ENCODE measurements at regions not wholly inside any gene's neighbourhood (a gene's known extent, or its start where the extent isn't known, plus 50 kb on each side); places are given as distances from the start of the nearest gene placed in this dataset.

GRCh38 chr9:11743356-11743755, 949.8 kb upstream of the TYRP1 start:
- intact Hi-C loops (cut with micrococcal nuclease; ENCODE audit: unreplicated experiment) = no loop called here
- no peaks in the 10 kb centered on the region for H3F3A ChIP-seq (ENCODE audit: insufficient read depth, low read depth)
- H3K9me3 ChIP-seq (ENCODE audit: insufficient read depth, low read depth) = no peaks in the 10 kb centered on the region
- H3K36me3 ChIP-seq (ENCODE audit: low read depth) = no peaks in the 10 kb centered on the region
- no peak overlapping the region for H3K27ac ChIP-seq
- H4K20me1 ChIP-seq (ENCODE audit: insufficient read depth) = no peaks in the 10 kb centered on the region
- no peaks in the 10 kb centered on the region for H3K27me3 ChIP-seq (ENCODE audit: insufficient read depth, low read depth)
- no TSS peak for BruUV-seq (replicated peaks)
- no peak overlapping the region for H3K4me2 ChIP-seq
- no peaks in the 10 kb centered on the region for H3K9me2 ChIP-seq (ENCODE audit: insufficient read depth)
- no peak overlapping the region for H2AFZ ChIP-seq
- CTCF ChIA-PET = no interaction called here
- no peak overlapping the region for H3K4me3 ChIP-seq
- no peak for TF ChIP-seq CTCF (conservative IDR thresholded peaks at IDR 0.05)
- TF ChIP-seq EZH2 (IDR thresholded peaks at IDR 0.05; ENCODE audit: low read depth) = no peak
- H3K79me2 ChIP-seq (ENCODE audit: low read depth) = no peaks in the 10 kb centered on the region
- POLR2A ChIA-PET (ENCODE audit: unreplicated experiment) = no interaction called here
- DNase-seq = no peak
- H3K4me1 ChIP-seq (replicated peaks; ENCODE audit: insufficient read depth) = no peaks in the 10 kb centered on the region

DNA sequence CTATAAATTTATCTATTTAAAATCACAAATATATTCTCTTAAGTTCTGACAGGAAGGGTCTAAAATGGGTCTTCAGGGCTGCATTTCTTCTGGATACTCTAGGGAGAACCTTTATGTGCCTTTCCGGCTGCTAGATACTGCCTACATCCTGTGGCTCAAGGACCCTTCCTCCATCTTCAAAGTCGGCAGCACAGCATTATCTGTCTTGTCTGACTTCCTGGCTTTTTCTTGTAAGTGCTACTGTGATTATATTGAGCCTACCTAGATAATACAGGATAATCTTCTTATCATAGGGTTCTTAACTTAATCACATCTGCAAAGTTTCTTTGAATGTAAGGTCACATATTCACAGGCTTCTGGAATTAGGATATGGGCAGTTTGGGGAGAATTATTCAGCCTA, 943.8 kb upstream of the TYRP1 start:
- ChIA-PET CTCF (no interaction called here), POLR2A (ENCODE audit: unreplicated experiment) (no interaction called here)
- Histone ChIP-seq H3K4me1 (replicated peaks; ENCODE audit: insufficient read depth) (no peaks in the 10 kb centered on the region), H3K4me3 (no peak overlapping the region), H3K27ac (no peak overlapping the region), H3K36me3 (ENCODE audit: low read depth) (no peaks in the 10 kb centered on the region), H2AFZ (no peak overlapping the region), H3K79me2 (ENCODE audit: low read depth) (no peaks in the 10 kb centered on the region), H4K20me1 (ENCODE audit: insufficient read depth) (no peaks in the 10 kb centered on the region), H3F3A (ENCODE audit: insufficient read depth, low read depth) (no peaks in the 10 kb centered on the region), H3K4me2 (no peak overlapping the region), H3K9me2 (ENCODE audit: insufficient read depth) (no peaks in the 10 kb centered on the region), H3K9me3 (ENCODE audit: insufficient read depth, low read depth) (no peaks in the 10 kb centered on the region), H3K27me3 (ENCODE audit: insufficient read depth, low read depth) (no peaks in the 10 kb centered on the region)
- no peak for DNase-seq
- no peak for TF ChIP-seq EZH2 (IDR thresholded peaks at IDR 0.05; ENCODE audit: low read depth)
- TF ChIP-seq CTCF (conservative IDR thresholded peaks at IDR 0.05) = no peak
- no TSS peak for BruUV-seq (replicated peaks)
- intact Hi-C loops (cut with micrococcal nuclease; ENCODE audit: unreplicated experiment) = no loop called here

GRCh38 chr9:11755951-11756350, 937.2 kb upstream of the TYRP1 start:
- POLR2A ChIA-PET (ENCODE audit: unreplicated experiment) = no interaction called here

More at GRCh38 chr9:11755951-11756350, 937.2 kb upstream of the TYRP1 start:
- no peaks in the 10 kb centered on the region for H3K79me2 ChIP-seq (ENCODE audit: low read depth)
- H3K4me3 ChIP-seq = no peak overlapping the region
- no peak overlapping the region for H2AFZ ChIP-seq
- no peak overlapping the region for H3K4me2 ChIP-seq
- no peaks in the 10 kb centered on the region for H3K36me3 ChIP-seq (ENCODE audit: low read depth)
- H4K20me1 ChIP-seq (ENCODE audit: insufficient read depth) = no peaks in the 10 kb centered on the region
- H3K27ac ChIP-seq = no peak overlapping the region
- no peak for TF ChIP-seq EZH2 (IDR thresholded peaks at IDR 0.05; ENCODE audit: low read depth)
- no peak for TF ChIP-seq CTCF (conservative IDR thresholded peaks at IDR 0.05)
- intact Hi-C loops (cut with micrococcal nuclease; ENCODE audit: unreplicated experiment) = no loop called here
- H3K4me1 ChIP-seq (replicated peaks; ENCODE audit: insufficient read depth) = no peaks in the 10 kb centered on the region
- no peak for DNase-seq
- no peaks in the 10 kb centered on the region for H3K27me3 ChIP-seq (ENCODE audit: insufficient read depth, low read depth)
- H3K9me2 ChIP-seq (ENCODE audit: insufficient read depth) = no peaks in the 10 kb centered on the region
- CTCF ChIA-PET = no interaction called here
- no TSS peak for BruUV-seq (replicated peaks)
- no peaks in the 10 kb centered on the region for H3F3A ChIP-seq (ENCODE audit: insufficient read depth, low read depth)
- H3K9me3 ChIP-seq (ENCODE audit: insufficient read depth, low read depth) = no peaks in the 10 kb centered on the region

Data from PC-9 (cell line).